ENCODE measurements at regions not wholly inside any gene's neighbourhood (a gene's known extent, or its start where the extent isn't known, plus 50 kb on each side); places are given as distances from the start of the nearest gene placed in this dataset.

GRCh38 chr16:27689711-27690110 lies 139.8 kb downstream of the KATNIP start:
- no peaks in the 10 kb centered on the region for H3K4me1 ChIP-seq (ENCODE audit: insufficient read depth, low read length)
- H3K9ac ChIP-seq (ENCODE audit: low read length), result no peak overlapping the region
- H3K27me3 ChIP-seq (ENCODE audit: control insufficient read depth in 1 of 2, insufficient read depth in 2 of 2, low read length in 2 of 2), result no peaks in the 10 kb centered on the region
- H3K9me3 ChIP-seq (ENCODE audit: low read length), result no peaks in the 10 kb centered on the region
- no peak overlapping the region for H3K4me3 ChIP-seq (ENCODE audit: low read depth in 1 of 2, low read length in 2 of 2)
- H3K27ac ChIP-seq (ENCODE audit: low read depth, low read length), result no peak overlapping the region
- H3K36me3 ChIP-seq (ENCODE audit: insufficient read depth, low read length), result no peaks in the 10 kb centered on the region

DNA sequence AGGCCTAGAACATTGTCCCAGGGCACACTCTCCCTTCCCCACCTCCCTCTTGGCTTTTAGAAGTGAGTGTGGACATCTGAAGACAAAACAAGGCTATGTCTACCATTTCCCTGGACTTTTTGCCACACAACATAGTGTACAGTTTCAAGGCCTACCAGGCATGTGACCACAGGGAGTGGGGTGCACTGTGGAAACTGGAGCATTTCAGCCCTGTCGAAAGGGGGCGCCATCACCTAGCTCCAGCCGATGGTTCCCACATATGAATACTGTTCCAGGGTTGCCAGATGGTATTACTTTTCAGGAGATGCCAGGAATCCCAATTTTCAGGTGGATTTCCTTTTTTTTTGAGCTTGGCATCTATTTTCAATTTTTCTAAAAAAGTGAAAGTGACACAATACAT lies 140.7 kb downstream of the KATNIP start:
- Histone ChIP-seq H3K36me3 (ENCODE audit: insufficient read depth, low read length) (no peaks in the 10 kb centered on the region), H3K9ac (ENCODE audit: low read length) (no peak overlapping the region), H3K9me3 (ENCODE audit: low read length) (no peaks in the 10 kb centered on the region), H3K4me3 (ENCODE audit: low read depth in 1 of 2, low read length in 2 of 2) (no peak overlapping the region), H3K4me1 (ENCODE audit: insufficient read depth, low read length) (no peaks in the 10 kb centered on the region), H3K27ac (ENCODE audit: low read depth, low read length) (no peak overlapping the region), H3K27me3 (ENCODE audit: control insufficient read depth in 1 of 2, insufficient read depth in 2 of 2, low read length in 2 of 2) (no peaks in the 10 kb centered on the region)

GRCh38 chr16:27691721-27692120 lies 141.8 kb downstream of the KATNIP start:
- H3K27ac ChIP-seq (ENCODE audit: low read depth, low read length), result no peak overlapping the region

DNA sequence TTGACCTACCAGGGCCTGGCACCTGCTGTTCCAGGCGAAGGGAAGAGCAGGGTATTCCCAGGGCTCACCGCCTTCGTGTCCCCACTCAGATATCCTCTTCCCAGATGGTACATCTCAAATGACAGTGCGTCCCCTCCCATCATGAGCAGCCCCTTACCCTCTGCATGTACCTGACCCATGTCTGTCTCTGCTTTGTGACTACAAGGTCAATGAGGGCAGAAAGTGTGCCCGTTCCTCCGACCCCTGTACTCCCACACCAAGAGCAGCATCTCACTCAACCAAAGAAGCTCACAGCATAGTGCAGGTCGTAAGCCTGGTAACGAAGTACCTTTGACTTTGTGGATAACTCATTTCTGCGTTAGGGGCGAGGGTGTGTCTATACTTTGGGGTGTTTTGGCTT lies 142.6 kb downstream of the KATNIP start:
- H3K27ac ChIP-seq (ENCODE audit: low read depth, low read length), result no peak overlapping the region
- H3K9ac ChIP-seq (ENCODE audit: low read length), result no peak overlapping the region
- no peaks in the 10 kb centered on the region for H3K27me3 ChIP-seq (ENCODE audit: control insufficient read depth in 1 of 2, insufficient read depth in 2 of 2, low read length in 2 of 2)
- no peaks in the 10 kb centered on the region for H3K9me3 ChIP-seq (ENCODE audit: low read length)
- H3K4me1 ChIP-seq (ENCODE audit: insufficient read depth, low read length), result no peaks in the 10 kb centered on the region
- no peak overlapping the region for H3K4me3 ChIP-seq (ENCODE audit: low read depth in 1 of 2, low read length in 2 of 2)
- H3K36me3 ChIP-seq (ENCODE audit: insufficient read depth, low read length), result no peaks in the 10 kb centered on the region

More at GRCh38 chr16:27691721-27692120, 141.8 kb downstream of the KATNIP start:
- Histone ChIP-seq H3K9ac (ENCODE audit: low read length) (no peak overlapping the region), H3K27me3 (ENCODE audit: control insufficient read depth in 1 of 2, insufficient read depth in 2 of 2, low read length in 2 of 2) (no peaks in the 10 kb centered on the region), H3K9me3 (ENCODE audit: low read length) (no peaks in the 10 kb centered on the region), H3K4me1 (ENCODE audit: insufficient read depth, low read length) (no peaks in the 10 kb centered on the region), H3K36me3 (ENCODE audit: insufficient read depth, low read length) (no peaks in the 10 kb centered on the region), H3K4me3 (ENCODE audit: low read depth in 1 of 2, low read length in 2 of 2) (no peak overlapping the region)

DNA sequence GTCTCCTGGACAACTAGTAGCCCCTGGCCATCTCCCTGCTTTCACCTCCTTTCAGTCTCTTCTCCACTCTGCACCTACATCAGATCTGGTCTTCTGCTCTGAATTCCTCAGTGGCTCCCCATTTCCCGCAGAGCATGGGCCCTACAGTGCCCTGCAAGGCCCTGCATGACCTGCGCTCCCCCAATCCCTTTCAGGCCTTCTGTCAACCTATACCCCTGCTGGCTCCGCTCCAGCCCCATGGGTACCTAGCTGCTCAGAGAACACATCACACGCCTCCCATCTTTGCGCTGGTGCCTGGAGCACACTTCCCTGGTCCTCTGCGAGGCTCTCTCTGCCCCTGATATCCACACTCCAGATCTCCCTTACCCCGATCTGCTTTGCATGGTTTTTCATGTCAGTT lies 145.2 kb downstream of the KATNIP start:
- Histone ChIP-seq H3K36me3 (ENCODE audit: insufficient read depth, low read length) (peaks cover 11% of the 10 kb centered on the region), H3K27me3 (ENCODE audit: control insufficient read depth in 1 of 2, insufficient read depth in 2 of 2, low read length in 2 of 2) (no peaks in the 10 kb centered on the region), H3K4me3 (ENCODE audit: low read depth in 1 of 2, low read length in 2 of 2) (no peak overlapping the region), H3K4me1 (ENCODE audit: insufficient read depth, low read length) (no peaks in the 10 kb centered on the region), H3K27ac (ENCODE audit: low read depth, low read length) (no peak overlapping the region), H3K9ac (ENCODE audit: low read length) (no peak overlapping the region), H3K9me3 (ENCODE audit: low read length) (no peaks in the 10 kb centered on the region)

GRCh38 chr16:27698266-27698665 lies 148.3 kb downstream of the KATNIP start:
- no peaks in the 10 kb centered on the region for H3K9me3 ChIP-seq (ENCODE audit: low read length)
- no peak overlapping the region for H3K4me3 ChIP-seq (ENCODE audit: low read depth in 1 of 2, low read length in 2 of 2)
- no peak overlapping the region for H3K9ac ChIP-seq (ENCODE audit: low read length)
- H3K36me3 ChIP-seq (ENCODE audit: insufficient read depth, low read length), result peaks cover 11% of the 10 kb centered on the region
- H3K27me3 ChIP-seq (ENCODE audit: control insufficient read depth in 1 of 2, insufficient read depth in 2 of 2, low read length in 2 of 2), result no peaks in the 10 kb centered on the region
- no peaks in the 10 kb centered on the region for H3K4me1 ChIP-seq (ENCODE audit: insufficient read depth, low read length)
- no peak overlapping the region for H3K27ac ChIP-seq (ENCODE audit: low read depth, low read length)

DNA sequence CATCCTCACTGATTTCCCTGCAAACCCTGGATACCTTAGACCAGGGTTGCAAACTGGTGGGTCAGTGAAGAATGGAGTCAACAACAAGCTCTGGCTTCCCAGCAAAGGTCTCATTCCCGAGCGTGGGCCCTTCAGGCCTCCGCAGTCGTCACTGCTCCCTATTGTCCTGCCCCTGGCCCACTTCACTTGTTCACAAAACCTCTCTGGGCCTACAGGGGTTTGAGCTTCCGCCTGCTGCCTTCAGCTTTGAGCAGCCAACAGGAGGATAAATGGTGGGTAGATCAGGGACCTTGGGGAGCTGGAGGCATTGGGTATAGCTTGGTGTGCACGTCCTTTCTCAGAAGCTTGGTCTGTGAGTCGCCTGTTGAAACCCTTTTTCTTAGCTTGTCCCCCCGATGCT lies 148.8 kb downstream of the KATNIP start:
- Histone ChIP-seq H3K4me1 (ENCODE audit: insufficient read depth, low read length) (no peaks in the 10 kb centered on the region), H3K9ac (ENCODE audit: low read length) (no peak overlapping the region), H3K9me3 (ENCODE audit: low read length) (no peaks in the 10 kb centered on the region), H3K36me3 (ENCODE audit: insufficient read depth, low read length) (peaks cover 11% of the 10 kb centered on the region), H3K27me3 (ENCODE audit: control insufficient read depth in 1 of 2, insufficient read depth in 2 of 2, low read length in 2 of 2) (no peaks in the 10 kb centered on the region), H3K27ac (ENCODE audit: low read depth, low read length) (no peak overlapping the region), H3K4me3 (ENCODE audit: low read depth in 1 of 2, low read length in 2 of 2) (no peak overlapping the region)

GRCh38 chr16:27699540-27699939 lies 149.6 kb downstream of the KATNIP start:
- Histone ChIP-seq H3K36me3 (ENCODE audit: insufficient read depth, low read length) (peaks cover 11% of the 10 kb centered on the region), H3K4me1 (ENCODE audit: insufficient read depth, low read length) (no peaks in the 10 kb centered on the region), H3K27ac (ENCODE audit: low read depth, low read length) (no peak overlapping the region)

DNA sequence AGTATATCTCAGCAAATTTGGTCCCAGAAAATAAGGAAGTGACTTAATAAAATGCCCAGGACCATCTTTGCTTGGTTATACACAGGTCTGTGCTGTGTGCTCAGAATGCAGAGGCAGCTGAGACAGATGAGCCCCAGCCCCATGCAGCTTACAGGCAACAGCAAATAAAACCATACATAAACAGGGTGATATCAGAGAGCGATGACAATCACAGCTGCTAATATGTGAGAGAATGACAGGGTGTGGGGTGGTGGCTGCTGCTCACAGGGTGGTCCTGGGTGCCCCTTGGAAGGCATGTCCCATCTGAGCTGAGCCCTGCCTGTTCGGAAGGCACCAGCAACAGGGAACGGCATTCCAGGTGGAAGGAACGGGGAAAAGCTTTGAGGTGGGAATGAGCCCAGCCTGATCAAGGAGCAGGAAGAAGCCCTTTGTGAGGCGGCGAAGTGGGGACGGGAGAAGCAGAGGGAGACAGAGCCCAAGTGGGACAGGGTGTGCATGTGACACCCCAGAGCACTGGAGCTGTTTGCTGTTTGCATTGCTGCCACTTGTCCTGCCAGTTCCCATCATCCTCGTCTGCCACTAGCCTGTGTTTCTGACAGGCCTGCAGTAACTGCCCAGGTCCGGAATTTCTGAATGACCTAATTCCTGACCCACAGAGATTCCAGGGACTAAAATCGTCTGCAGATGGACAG lies 150.5 kb downstream of the KATNIP start:
- Histone ChIP-seq H3K27ac (ENCODE audit: low read depth, low read length) (no peak overlapping the region), H3K4me3 (ENCODE audit: low read depth in 1 of 2, low read length in 2 of 2) (no peak overlapping the region), H3K9me3 (ENCODE audit: low read length) (no peaks in the 10 kb centered on the region), H3K9ac (ENCODE audit: low read length) (no peak overlapping the region), H3K4me1 (ENCODE audit: insufficient read depth, low read length) (no peaks in the 10 kb centered on the region), H3K27me3 (ENCODE audit: control insufficient read depth in 1 of 2, insufficient read depth in 2 of 2, low read length in 2 of 2) (no peaks in the 10 kb centered on the region), H3K36me3 (ENCODE audit: insufficient read depth, low read length) (peaks cover 11% of the 10 kb centered on the region)

More at GRCh38 chr16:27699540-27699939, 149.6 kb downstream of the KATNIP start:
- no peak overlapping the region for H3K4me3 ChIP-seq (ENCODE audit: low read depth in 1 of 2, low read length in 2 of 2)
- no peaks in the 10 kb centered on the region for H3K9me3 ChIP-seq (ENCODE audit: low read length)
- no peak overlapping the region for H3K9ac ChIP-seq (ENCODE audit: low read length)
- H3K27me3 ChIP-seq (ENCODE audit: control insufficient read depth in 1 of 2, insufficient read depth in 2 of 2, low read length in 2 of 2), result no peaks in the 10 kb centered on the region

GRCh38 chr16:27701381-27701780 lies 151.4 kb downstream of the KATNIP start:
- Histone ChIP-seq H3K9ac (ENCODE audit: low read length) (no peak overlapping the region), H3K36me3 (ENCODE audit: insufficient read depth, low read length) (peaks cover 11% of the 10 kb centered on the region), H3K27ac (ENCODE audit: low read depth, low read length) (no peak overlapping the region), H3K9me3 (ENCODE audit: low read length) (no peaks in the 10 kb centered on the region), H3K4me3 (ENCODE audit: low read depth in 1 of 2, low read length in 2 of 2) (no peak overlapping the region), H3K4me1 (ENCODE audit: insufficient read depth, low read length) (no peaks in the 10 kb centered on the region), H3K27me3 (ENCODE audit: control insufficient read depth in 1 of 2, insufficient read depth in 2 of 2, low read length in 2 of 2) (no peaks in the 10 kb centered on the region)

- Histone ChIP-seq H3K4me3 (ENCODE audit: low read depth in 1 of 2, low read length in 2 of 2) (no peak overlapping the region), H3K4me1 (ENCODE audit: insufficient read depth, low read length) (no peaks in the 10 kb centered on the region), H3K9me3 (ENCODE audit: low read length) (no peaks in the 10 kb centered on the region), H3K27ac (ENCODE audit: low read depth, low read length) (no peak overlapping the region), H3K36me3 (ENCODE audit: insufficient read depth, low read length) (peaks cover 11% of the 10 kb centered on the region), H3K9ac (ENCODE audit: low read length) (no peak overlapping the region), H3K27me3 (ENCODE audit: control insufficient read depth in 1 of 2, insufficient read depth in 2 of 2, low read length in 2 of 2) (no peaks in the 10 kb centered on the region)
These were observed 153.2 kb downstream of the KATNIP start for GRCh38 chr16:27703121-27703520.

- Histone ChIP-seq H3K4me3 (ENCODE audit: low read depth in 1 of 2, low read length in 2 of 2) (no peak overlapping the region), H3K27me3 (ENCODE audit: control insufficient read depth in 1 of 2, insufficient read depth in 2 of 2, low read length in 2 of 2) (no peaks in the 10 kb centered on the region), H3K9me3 (ENCODE audit: low read length) (no peaks in the 10 kb centered on the region), H3K27ac (ENCODE audit: low read depth, low read length) (no peak overlapping the region), H3K9ac (ENCODE audit: low read length) (no peak overlapping the region), H3K4me1 (ENCODE audit: insufficient read depth, low read length) (no peaks in the 10 kb centered on the region), H3K36me3 (ENCODE audit: insufficient read depth, low read length) (peaks cover 10% of the 10 kb centered on the region)
These were observed 153.6 kb downstream of the KATNIP start for GRCh38 chr16:27703545-27703944.

Measured in muscle layer of colon (tissue), 2 donors.